ENCODE measurements at regions not wholly inside any gene's neighbourhood (a gene's known extent, or its start where the extent isn't known, plus 50 kb on each side); places are given as distances from the start of the nearest gene placed in this dataset.

DNA sequence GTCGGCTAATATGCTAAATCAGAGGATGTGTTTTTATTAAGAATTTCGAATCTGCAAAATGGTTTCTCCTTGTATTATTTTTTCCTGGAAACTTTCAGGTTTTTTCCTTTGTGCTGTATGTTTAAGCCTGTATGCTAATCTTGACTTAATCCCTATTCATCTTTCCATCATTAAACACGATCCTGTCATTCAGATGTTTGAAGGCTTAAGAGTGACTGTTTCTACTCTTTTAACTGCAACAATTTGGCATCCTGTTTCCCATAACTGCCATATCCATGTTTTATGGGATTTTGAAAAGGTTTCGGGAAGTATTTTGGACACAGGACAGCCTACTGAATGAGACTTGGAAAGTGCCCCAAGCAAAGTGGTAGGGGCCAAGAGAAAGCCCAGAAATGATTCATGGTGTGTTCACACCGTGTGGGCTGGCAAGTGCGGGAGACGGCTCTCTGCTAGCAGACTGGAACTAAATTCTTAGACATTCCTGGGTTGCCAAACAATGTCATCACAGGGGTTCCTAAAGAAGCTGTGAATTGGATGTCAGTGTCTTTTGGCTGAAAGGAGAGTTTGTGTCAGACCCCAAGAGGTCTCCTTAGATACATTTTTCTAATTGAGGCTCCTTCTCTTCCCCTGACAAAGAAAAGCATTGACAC lies 125.4 kb upstream of the ADAMTS16 start:
- Histone ChIP-seq H3K4me1 (ENCODE audit: control insufficient read depth in 1 of 2, insufficient read depth in 2 of 2, low read length in 2 of 2) (no peaks in the 10 kb centered on the region), H3K27ac (ENCODE audit: low read depth in 1 of 2, low read length in 2 of 2) (no peak overlapping the region), H3K36me3 (ENCODE audit: control insufficient read depth in 1 of 2, insufficient read depth in 2 of 2, low read length in 1 of 2) (no peaks in the 10 kb centered on the region), H3K4me3 (ENCODE audit: low read length in 2 of 2) (no peak overlapping the region), H3K27me3 (ENCODE audit: control insufficient read depth in 1 of 2, insufficient read depth in 2 of 2, low read length in 1 of 2) (no peaks in the 10 kb centered on the region), H3K9me3 (ENCODE audit: control insufficient read depth, low read length) (no peaks in the 10 kb centered on the region)
- 12 to 18% methylated on average over 7 of the region's 7 CpGs for WGBS, 2 donors
- DNase-seq (peak in 1 of 2 donors; percentile 63), ATAC-seq (ENCODE audit: low FRiP score) (peak; percentile 61)
- intact Hi-C loops (cut with DNase I), result no loop called here

DNA sequence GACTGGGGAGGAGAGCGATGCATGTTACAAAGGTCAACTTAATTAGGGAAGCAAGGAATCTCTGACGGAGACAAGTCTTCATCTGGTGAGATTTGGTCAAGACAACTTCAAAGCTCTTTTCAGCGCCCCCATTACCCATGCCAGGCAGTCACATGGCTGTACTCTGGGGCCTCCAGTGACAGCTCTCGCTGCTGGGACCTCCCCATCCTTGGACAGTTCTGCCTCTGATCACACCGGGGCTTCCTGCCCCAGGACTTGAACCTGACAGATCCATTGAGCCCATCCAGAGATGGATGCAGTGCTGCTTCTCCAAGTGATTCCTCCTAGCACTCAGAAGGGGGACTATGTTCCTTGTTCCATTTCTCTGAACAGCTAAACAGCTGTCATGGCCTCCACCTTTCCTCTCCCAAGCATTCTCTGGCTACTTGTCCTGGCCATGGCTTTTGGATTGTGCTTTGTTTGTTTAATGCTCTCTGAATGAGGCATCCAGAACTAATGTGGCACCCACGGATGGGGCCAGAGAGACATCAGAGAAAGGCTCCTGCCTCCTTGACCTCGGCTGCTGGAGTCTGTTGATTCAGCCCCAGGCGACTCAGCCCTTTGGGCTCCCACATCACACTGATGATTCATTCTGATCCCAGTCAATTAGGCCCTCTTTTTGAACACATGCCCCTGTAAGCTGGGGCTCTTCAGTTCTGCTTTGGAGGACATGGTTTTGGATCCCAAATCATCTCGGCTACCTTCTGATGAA lies 122.1 kb upstream of the ADAMTS16 start:
- 70 to 72% methylated on average over 9 of the region's 9 CpGs for WGBS, 2 donors
- DNase-seq (no peak), ATAC-seq (ENCODE audit: low FRiP score) (peak; percentile 47)
- intact Hi-C loops (cut with DNase I), result no loop called here
- no peaks in the 10 kb centered on the region for H3K4me1 ChIP-seq (ENCODE audit: control insufficient read depth in 1 of 2, insufficient read depth in 2 of 2, low read length in 2 of 2)
- H3K36me3 ChIP-seq (ENCODE audit: control insufficient read depth in 1 of 2, insufficient read depth in 2 of 2, low read length in 1 of 2), result no peaks in the 10 kb centered on the region
- no peak overlapping the region for H3K4me3 ChIP-seq (ENCODE audit: low read length in 2 of 2)
- no peaks in the 10 kb centered on the region for H3K9me3 ChIP-seq (ENCODE audit: control insufficient read depth, low read length)
- H3K27me3 ChIP-seq (ENCODE audit: control insufficient read depth in 1 of 2, insufficient read depth in 2 of 2, low read length in 1 of 2), result no peaks in the 10 kb centered on the region
- H3K27ac ChIP-seq (ENCODE audit: low read depth in 1 of 2, low read length in 2 of 2), result no peak overlapping the region

DNA sequence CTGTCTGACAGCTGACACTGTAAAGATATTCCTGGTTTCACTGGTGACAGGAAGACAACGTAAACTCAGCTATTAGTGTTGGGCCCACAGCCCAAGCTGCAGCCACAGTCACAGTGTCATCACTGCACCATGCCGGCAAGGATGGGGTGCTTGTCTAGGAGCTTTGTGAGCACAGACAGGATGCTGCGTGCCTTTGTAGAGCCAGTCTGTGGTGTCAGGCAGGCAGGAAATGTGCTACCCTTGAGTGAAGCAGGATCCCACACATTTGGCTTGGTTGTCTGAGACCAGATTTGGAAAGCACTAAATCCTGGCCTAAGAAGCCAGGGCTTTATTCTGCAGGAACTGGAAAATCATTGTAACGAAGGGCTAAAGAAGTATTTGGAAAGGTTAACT lies 121.6 kb upstream of the ADAMTS16 start:
- no peak for ATAC-seq (ENCODE audit: low FRiP score)

GRCh38 chr5:5021436-5021835 lies 118.7 kb upstream of the ADAMTS16 start:
- intact Hi-C loops (cut with DNase I), result no loop called here
- no peak overlapping the region for H3K4me3 ChIP-seq (ENCODE audit: low read length in 2 of 2)
- no peaks in the 10 kb centered on the region for H3K4me1 ChIP-seq (ENCODE audit: control insufficient read depth in 1 of 2, insufficient read depth in 2 of 2, low read length in 2 of 2)
- H3K27me3 ChIP-seq (ENCODE audit: control insufficient read depth in 1 of 2, insufficient read depth in 2 of 2, low read length in 1 of 2), result no peaks in the 10 kb centered on the region
- 82% methylated on average over 5 of the region's 5 CpGs for WGBS, 2 donors
- H3K36me3 ChIP-seq (ENCODE audit: control insufficient read depth in 1 of 2, insufficient read depth in 2 of 2, low read length in 1 of 2), result no peaks in the 10 kb centered on the region
- no peaks in the 10 kb centered on the region for H3K9me3 ChIP-seq (ENCODE audit: control insufficient read depth, low read length)
- no peak overlapping the region for H3K27ac ChIP-seq (ENCODE audit: low read depth in 1 of 2, low read length in 2 of 2)
- ATAC-seq (ENCODE audit: low FRiP score) (no peak), DNase-seq (no peak)

More for the DNA sequence above, 121.6 kb upstream of the ADAMTS16 start:
- Histone ChIP-seq H3K9me3 (ENCODE audit: control insufficient read depth, low read length) (no peaks in the 10 kb centered on the region), H3K4me3 (ENCODE audit: low read length in 2 of 2) (no peak overlapping the region), H3K36me3 (ENCODE audit: control insufficient read depth in 1 of 2, insufficient read depth in 2 of 2, low read length in 1 of 2) (no peaks in the 10 kb centered on the region), H3K4me1 (ENCODE audit: control insufficient read depth in 1 of 2, insufficient read depth in 2 of 2, low read length in 2 of 2) (no peaks in the 10 kb centered on the region), H3K27ac (ENCODE audit: low read depth in 1 of 2, low read length in 2 of 2) (no peak overlapping the region), H3K27me3 (ENCODE audit: control insufficient read depth in 1 of 2, insufficient read depth in 2 of 2, low read length in 1 of 2) (no peaks in the 10 kb centered on the region)
- DNase-seq, result peak in 1 of 2 donors; percentile 56
- intact Hi-C loops (cut with DNase I), result no loop called here
- 65 to 66% methylated on average over 4 of the region's 4 CpGs for WGBS, 2 donors

DNA sequence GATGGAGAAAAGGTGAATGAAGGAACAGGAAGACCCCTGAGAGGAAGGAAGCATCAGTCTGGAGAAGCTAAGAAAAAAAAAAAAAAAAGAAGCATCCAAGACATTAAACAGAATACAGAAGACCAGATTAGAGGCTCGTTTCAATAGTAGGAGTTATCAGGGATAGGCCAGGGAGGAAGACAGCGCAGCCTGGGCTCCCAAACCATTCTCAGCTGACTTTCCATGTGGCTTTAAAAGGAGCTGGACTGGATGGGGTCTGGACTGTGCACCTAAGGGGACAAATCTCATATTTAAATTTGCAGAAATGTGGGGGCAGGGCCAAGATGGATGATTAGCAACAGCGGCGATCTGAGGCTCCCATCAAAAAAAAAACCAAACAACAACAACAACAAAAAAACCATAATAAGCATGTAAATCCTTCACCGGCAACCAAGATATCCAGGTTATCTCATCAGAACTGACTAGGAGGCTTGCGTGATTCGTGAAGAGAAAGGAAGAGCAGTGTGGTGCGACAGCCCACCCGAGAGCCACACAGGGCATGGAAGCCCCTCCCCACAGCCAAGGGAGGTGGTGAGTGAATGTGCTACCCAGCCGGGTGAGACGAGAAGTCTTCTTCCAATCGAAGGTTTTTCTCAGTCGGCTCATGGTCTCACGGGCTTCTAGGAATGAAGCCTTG lies 114.9 kb upstream of the ADAMTS16 start:
- Histone ChIP-seq H3K9me3 (ENCODE audit: control insufficient read depth, low read length) (no peaks in the 10 kb centered on the region), H3K4me3 (ENCODE audit: low read length in 2 of 2) (no peak overlapping the region), H3K36me3 (ENCODE audit: control insufficient read depth in 1 of 2, insufficient read depth in 2 of 2, low read length in 1 of 2) (no peaks in the 10 kb centered on the region), H3K4me1 (ENCODE audit: control insufficient read depth in 1 of 2, insufficient read depth in 2 of 2, low read length in 2 of 2) (no peaks in the 10 kb centered on the region), H3K27me3 (ENCODE audit: control insufficient read depth in 1 of 2, insufficient read depth in 2 of 2, low read length in 1 of 2) (no peaks in the 10 kb centered on the region), H3K27ac (ENCODE audit: low read depth in 1 of 2, low read length in 2 of 2) (no peak overlapping the region)
- intact Hi-C loops (cut with DNase I), result no loop called here
- ATAC-seq (ENCODE audit: low FRiP score) (no peak), DNase-seq (no peak)
- WGBS, 2 donors, result 89% methylated on average over 14 of the region's 14 CpGs

DNA sequence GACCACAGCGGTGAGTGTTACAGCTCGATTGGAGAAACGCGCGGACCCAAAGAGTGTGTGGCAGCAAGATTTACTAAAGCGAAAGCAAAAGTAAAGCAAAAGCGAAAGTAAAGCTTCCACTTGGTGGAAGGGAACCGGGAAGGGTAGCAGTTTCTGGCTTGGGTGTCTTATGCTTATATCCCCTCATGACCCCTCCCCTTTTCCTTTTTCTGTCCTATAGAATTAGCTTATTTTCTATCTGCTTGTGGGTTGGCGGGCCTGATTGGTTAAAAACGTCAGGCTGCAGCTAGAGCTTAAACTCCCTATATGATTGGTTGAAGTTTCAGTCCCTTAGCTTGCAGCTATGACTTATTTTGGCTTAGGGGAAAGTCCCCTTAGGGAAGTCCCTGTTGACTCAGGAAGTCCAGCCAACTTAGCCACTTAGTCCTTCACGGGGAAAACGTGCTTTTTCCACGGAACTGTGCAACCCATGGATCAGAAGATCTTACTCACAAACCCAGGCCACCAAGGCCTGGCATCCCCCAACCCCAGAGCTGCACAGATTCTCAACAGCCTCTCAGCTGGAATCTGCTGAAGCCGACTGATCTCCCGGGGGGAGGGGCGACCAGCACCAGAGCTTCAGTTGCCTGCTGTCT lies 114.2 kb upstream of the ADAMTS16 start:
- H3K36me3 ChIP-seq (ENCODE audit: control insufficient read depth in 1 of 2, insufficient read depth in 2 of 2, low read length in 1 of 2), result no peaks in the 10 kb centered on the region
- DNase-seq (no peak), ATAC-seq (ENCODE audit: low FRiP score) (no peak)
- intact Hi-C loops (cut with DNase I), result no loop called here
- WGBS, 2 donors, result 68 to 74% methylated on average over 16 of the region's 16 CpGs
- H3K4me1 ChIP-seq (ENCODE audit: control insufficient read depth in 1 of 2, insufficient read depth in 2 of 2, low read length in 2 of 2), result no peaks in the 10 kb centered on the region
- no peaks in the 10 kb centered on the region for H3K27me3 ChIP-seq (ENCODE audit: control insufficient read depth in 1 of 2, insufficient read depth in 2 of 2, low read length in 1 of 2)
- no peaks in the 10 kb centered on the region for H3K9me3 ChIP-seq (ENCODE audit: control insufficient read depth, low read length)
- no peak overlapping the region for H3K27ac ChIP-seq (ENCODE audit: low read depth in 1 of 2, low read length in 2 of 2)
- H3K4me3 ChIP-seq (ENCODE audit: low read length in 2 of 2), result no peak overlapping the region

DNA sequence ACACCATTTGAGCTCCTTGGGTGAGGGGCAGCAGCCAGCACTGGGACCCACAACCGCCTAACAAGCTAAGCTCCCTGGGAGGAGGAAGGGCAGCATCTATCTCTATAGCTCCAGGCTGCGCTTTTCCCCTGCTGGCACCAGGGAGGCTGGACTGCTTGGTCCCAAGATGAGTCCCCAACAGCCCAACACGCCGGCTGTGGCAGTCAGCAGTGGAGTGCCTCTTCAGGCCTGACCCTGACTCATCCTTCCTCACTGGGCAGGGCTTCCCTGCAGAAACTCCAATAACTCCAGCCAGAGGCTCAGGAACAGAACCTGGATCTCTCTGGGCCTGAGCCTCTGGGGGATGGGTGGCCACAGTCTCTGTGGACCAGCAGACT lies 113.7 kb upstream of the ADAMTS16 start:
- Histone ChIP-seq H3K27me3 (ENCODE audit: control insufficient read depth in 1 of 2, insufficient read depth in 2 of 2, low read length in 1 of 2) (no peaks in the 10 kb centered on the region), H3K27ac (ENCODE audit: low read depth in 1 of 2, low read length in 2 of 2) (no peak overlapping the region), H3K4me1 (ENCODE audit: control insufficient read depth in 1 of 2, insufficient read depth in 2 of 2, low read length in 2 of 2) (no peaks in the 10 kb centered on the region), H3K9me3 (ENCODE audit: control insufficient read depth, low read length) (no peaks in the 10 kb centered on the region), H3K4me3 (ENCODE audit: low read length in 2 of 2) (no peak overlapping the region), H3K36me3 (ENCODE audit: control insufficient read depth in 1 of 2, insufficient read depth in 2 of 2, low read length in 1 of 2) (no peaks in the 10 kb centered on the region)
- DNase-seq (no peak), ATAC-seq (ENCODE audit: low FRiP score) (no peak)
- intact Hi-C loops (cut with DNase I), result no loop called here
- WGBS, 2 donors, result 89 to 91% methylated on average over 4 of the region's 4 CpGs

- no peak overlapping the region for H3K27ac ChIP-seq (ENCODE audit: low read depth in 1 of 2, low read length in 2 of 2)
- no peak overlapping the region for H3K4me3 ChIP-seq (ENCODE audit: low read length in 2 of 2)
- no peak for DNase-seq
- H3K9me3 ChIP-seq (ENCODE audit: control insufficient read depth, low read length), result peaks cover 2% of the 10 kb centered on the region
- 53 to 58% methylated on average over 6 of the region's 6 CpGs for WGBS, 2 donors
- H3K36me3 ChIP-seq (ENCODE audit: control insufficient read depth in 1 of 2, insufficient read depth in 2 of 2, low read length in 1 of 2), result no peaks in the 10 kb centered on the region
- intact Hi-C loops (cut with DNase I), result no loop called here
- H3K4me1 ChIP-seq (ENCODE audit: control insufficient read depth in 1 of 2, insufficient read depth in 2 of 2, low read length in 2 of 2), result no peaks in the 10 kb centered on the region
- ATAC-seq (ENCODE audit: low FRiP score), result no peak
- no peaks in the 10 kb centered on the region for H3K27me3 ChIP-seq (ENCODE audit: control insufficient read depth in 1 of 2, insufficient read depth in 2 of 2, low read length in 1 of 2)
Measured at GRCh38 chr5:5031665-5032064, 108.5 kb upstream of the ADAMTS16 start.
